Activated CD8-positive, alpha-beta T cell treated with anti-CD3 and anti-CD28 coated beads for 36 hours (primary cell): ENCODE measurements at regions not wholly inside any gene's neighbourhood (a gene's known extent, or its start where the extent isn't known, plus 50 kb on each side); places are given as distances from the start of the nearest gene placed in this dataset.

Experiments used
- ATAC-seq: fragments of 200-7000 bp; cut with Tn5 transposase; one replicate; pipeline ENCODE4 v1.10.0; 2021; ENCODE audit warnings: mild to moderate bottlenecking, moderate library complexity
- CTCF ChIA-PET: fragments of 350-600 bp; sonication (Branson Sonifier 250); formaldehyde crosslinking; loops from one replicate; lab custom pipeline; 2021; ENCODE audit warnings: antibody characterized with exemption; lab: Charles Lee
- POLR2A ChIA-PET: fragments of 350-600 bp; sonication (Branson Sonifier 250); formaldehyde crosslinking; loops from one replicate; lab custom pipeline; 2021; ENCODE audit warnings: antibody characterized with exemption; lab: Charles Lee
- DNase-seq: peaks from one replicate; pipeline ENCODE4 v3.0.0-alpha.2; 2020
- H3K27ac Mint-ChIP-seq: one replicate; pipeline ENCODE4 v1.8.0; 2021; ENCODE audit warnings: mild to moderate bottlenecking, mixed read lengths
- H3K27me3 Mint-ChIP-seq: one replicate; pipeline ENCODE4 v1.8.0; 2021; ENCODE audit warnings: mixed read lengths
- H3K36me3 Mint-ChIP-seq: one replicate; pipeline ENCODE4 v1.8.0; 2021; ENCODE audit warnings: low read depth, mixed read lengths
- H3K4me1 Mint-ChIP-seq: one replicate; pipeline ENCODE4 v1.8.0; 2021; ENCODE audit warnings: low read depth, mixed read lengths
- H3K4me3 Mint-ChIP-seq: one replicate; pipeline ENCODE4 v1.8.0; 2021; ENCODE audit warnings: mild to moderate bottlenecking, moderate library complexity, mixed read lengths
- H3K9me3 Mint-ChIP-seq: one replicate; pipeline ENCODE4 v1.8.0; 2021; ENCODE audit warnings: mixed read lengths
- CTCF ChIP-seq: fragments of 200-600 bp; IDR thresholded peaks from one replicate; pipeline ENCODE4 v1.8.0; 2022; ENCODE audit warnings: antibody characterized with exemption, mild to moderate bottlenecking
- intact Hi-C: fragments of 100-400 bp; cut with micrococcal nuclease; formaldehyde crosslinking; loops from one replicate; pipeline ENCODE4 v1.10.0; 2022

DNA sequence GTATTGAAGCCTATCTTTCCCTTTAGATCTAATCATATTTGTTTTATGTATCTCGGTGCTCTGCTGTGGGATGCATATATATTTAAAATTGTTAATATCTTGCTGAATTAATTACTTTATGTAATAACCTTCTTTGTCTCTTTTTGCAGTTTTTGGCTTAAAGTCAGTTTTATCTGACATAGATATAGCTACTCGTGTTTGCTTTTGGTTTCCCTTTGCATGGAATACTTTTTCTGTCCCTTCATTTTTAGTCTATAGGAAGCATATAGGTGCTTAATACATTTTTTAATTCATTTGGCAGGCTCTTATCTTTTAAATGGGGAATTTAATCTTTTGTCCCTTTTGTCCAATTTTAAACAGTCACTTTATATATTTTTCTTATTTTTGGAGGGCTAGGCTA is 360.6 kb upstream of the PRR16 start:
- H3K36me3 Mint-ChIP-seq, result no peaks in the 10 kb centered on the region
- ATAC-seq, result no peak
- DNase-seq, result no peak
- no peak overlapping the region for H3K4me3 Mint-ChIP-seq
- no peak overlapping the region for H3K27ac Mint-ChIP-seq
- H3K9me3 Mint-ChIP-seq, result no peaks in the 10 kb centered on the region
- ChIA-PET POLR2A (no interaction called here), CTCF (no interaction called here)
- intact Hi-C loops, result no loop called here
- H3K4me1 Mint-ChIP-seq, result no peaks in the 10 kb centered on the region
- no peak for TF ChIP-seq CTCF
- H3K27me3 Mint-ChIP-seq, result no peaks in the 10 kb centered on the region

DNA sequence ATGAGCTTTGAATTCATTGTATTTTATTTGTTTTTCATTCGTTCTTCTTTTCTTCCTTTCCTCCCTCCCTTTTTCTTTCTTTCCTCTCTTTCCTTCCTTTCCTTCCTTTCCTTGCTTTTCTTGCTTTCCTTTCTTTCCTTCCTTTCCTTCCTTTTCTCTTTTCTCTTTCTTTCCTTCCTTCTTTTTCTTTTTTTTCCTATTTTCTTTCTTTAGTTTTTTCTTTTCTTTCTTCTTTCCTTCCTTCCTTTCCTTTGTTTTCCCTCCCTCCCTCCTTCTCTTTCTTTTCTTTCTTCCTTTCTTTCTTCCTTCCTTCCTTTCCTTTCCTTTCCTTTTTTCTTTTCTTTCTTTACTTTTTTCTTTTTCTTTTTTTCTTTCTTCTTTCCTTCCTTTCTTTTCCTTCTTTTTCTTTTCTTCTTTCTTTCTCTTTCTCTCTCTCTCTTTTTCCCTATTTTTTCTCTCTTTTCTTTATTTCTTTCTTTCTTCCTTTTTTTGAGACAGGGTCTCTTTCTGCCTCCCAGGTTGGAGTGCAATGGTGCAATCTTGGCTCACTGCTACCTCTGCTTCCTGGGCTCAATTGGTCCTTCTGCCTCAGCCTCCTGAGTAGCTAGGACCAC is 357.1 kb upstream of the PRR16 start:
- DNase-seq (no peak), ATAC-seq (no peak)
- Mint-ChIP-seq H3K36me3 (no peaks in the 10 kb centered on the region), H3K27me3 (no peaks in the 10 kb centered on the region), H3K9me3 (no peaks in the 10 kb centered on the region), H3K4me1 (no peaks in the 10 kb centered on the region), H3K27ac (no peak overlapping the region), H3K4me3 (no peak overlapping the region)
- intact Hi-C loops, result no loop called here
- POLR2A ChIA-PET, result no interaction called here
- CTCF ChIA-PET, result no interaction called here
- peak; percentile 57 for TF ChIP-seq CTCF

GRCh38 chr5:120108586-120109248 is 355.4 kb upstream of the PRR16 start:
- no peak for TF ChIP-seq CTCF
- Mint-ChIP-seq H3K4me1 (no peaks in the 10 kb centered on the region), H3K4me3 (no peak overlapping the region), H3K36me3 (no peaks in the 10 kb centered on the region), H3K27ac (no peak overlapping the region), H3K9me3 (no peaks in the 10 kb centered on the region), H3K27me3 (no peaks in the 10 kb centered on the region)
- CTCF ChIA-PET, result no interaction called here
- POLR2A ChIA-PET, result no interaction called here
- ATAC-seq, result no peak
- intact Hi-C loops, result no loop called here
- DNase-seq, result no peak

DNA sequence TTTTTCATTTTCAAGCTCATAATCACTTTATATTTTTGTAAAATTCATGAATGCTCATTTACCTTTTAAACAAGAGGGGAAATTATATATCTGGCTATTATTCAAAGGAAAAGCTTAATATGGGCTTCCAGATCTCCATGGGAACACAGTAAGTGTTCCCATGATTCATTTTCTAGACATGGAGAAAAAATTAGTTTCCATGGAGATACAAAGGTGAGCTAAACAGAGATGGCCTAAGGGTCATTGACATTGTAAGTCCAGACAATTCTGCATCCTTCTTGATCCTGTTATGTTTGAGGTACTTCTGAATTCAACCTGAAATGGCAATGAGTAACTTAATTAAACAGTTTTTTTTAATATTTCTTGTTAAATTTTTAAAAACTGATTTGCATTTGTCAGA is 341.4 kb upstream of the PRR16 start:
- ChIA-PET POLR2A (no interaction called here), CTCF (no interaction called here)
- Mint-ChIP-seq H3K27me3 (no peaks in the 10 kb centered on the region), H3K27ac (no peak overlapping the region), H3K36me3 (no peaks in the 10 kb centered on the region), H3K9me3 (peaks cover 4% of the 10 kb centered on the region), H3K4me1 (no peaks in the 10 kb centered on the region), H3K4me3 (no peak overlapping the region)
- no peak for TF ChIP-seq CTCF
- intact Hi-C loops, result no loop called here
- ATAC-seq (no peak), DNase-seq (no peak)

GRCh38 chr5:120124031-120124430 is 340.1 kb upstream of the PRR16 start:
- no peaks in the 10 kb centered on the region for H3K27me3 Mint-ChIP-seq
- CTCF ChIA-PET, result no interaction called here
- H3K4me3 Mint-ChIP-seq, result no peak overlapping the region
- no peak for DNase-seq
- no peak for ATAC-seq
- no peak overlapping the region for H3K27ac Mint-ChIP-seq
- H3K4me1 Mint-ChIP-seq, result no peaks in the 10 kb centered on the region
- peaks cover 4% of the 10 kb centered on the region for H3K9me3 Mint-ChIP-seq
- intact Hi-C loops, result no loop called here
- no peaks in the 10 kb centered on the region for H3K36me3 Mint-ChIP-seq
- POLR2A ChIA-PET, result interaction anchor here (0.7 kb wide), 2 partner anchors 313 to 557 kb away, joined by 3 read pairs; no protein-coding TSS in a partner anchor
- no peak for TF ChIP-seq CTCF
